GM12891 (cell line): ENCODE measurements at regions not wholly inside any gene's neighbourhood (a gene's known extent, or its start where the extent isn't known, plus 50 kb on each side); places are given as distances from the start of the nearest gene placed in this dataset.
A peak's percentile ranks its signal among the peaks of the same experiment; 100 is the strongest.
"Not testable (repeated sequence)": the region's sequence is repeated elsewhere in the genome, so short reads cannot be mapped to it uniquely, and the experiment has no call there.

Source experiments
- DNase-seq: peaks from one replicate; pipeline ENCODE4 v3.0.0; 2011; ENCODE audit warnings: low spot score; ENCODE audit not compliant: insufficient read length
- FAIRE-seq: peaks from 2 replicates; lab custom pipeline; 2011; peaks lifted over from hg19 to GRCh38; lab: Jason Lieb, UNC
- PAX5 ChIP-seq: IDR thresholded peaks from 2 replicates; pipeline ENCODE4 v1.6.1; 2011; ENCODE audit warnings: low read length, moderate library complexity, mild to moderate bottlenecking; ENCODE audit not compliant: insufficient read depth, severe bottlenecking
- POLR2A ChIP-seq: IDR thresholded peaks from 2 replicates; pipeline ENCODE4 v1.6.1; 2011; ENCODE audit warnings: low read depth, low read length, control low read depth
- POLR2AphosphoS5 ChIP-seq: IDR thresholded peaks from 2 replicates; pipeline ENCODE4 v1.6.1; 2011; ENCODE audit warnings: low read depth, low read length, control low read depth
- POU2F2 ChIP-seq: IDR thresholded peaks from 2 replicates; pipeline ENCODE4 v1.6.1; 2011; ENCODE audit warnings: low read depth, mild to moderate bottlenecking, control low read depth, low read length, moderate library complexity
- SPI1 ChIP-seq: IDR thresholded peaks from 2 replicates; pipeline ENCODE4 v1.6.1; 2011; ENCODE audit warnings: low read depth, low read length, control low read depth
- TAF1 ChIP-seq: IDR thresholded peaks from 2 replicates; pipeline ENCODE4 v1.6.1; 2011; ENCODE audit warnings: low read depth, low read length, control low read depth

- DNase-seq (no peak), FAIRE-seq (no peak)
- TF ChIP-seq PAX5 (no peak), TAF1 (no peak), POLR2A (no peak), SPI1 (no peak), POU2F2 (no peak), POLR2AphosphoS5 (no peak)
Measured at GRCh38 chr6:58073263-58073662, 755.8 kb downstream of the PRIM2 start.

GRCh38 chr6:58090067-58090466 is 772.6 kb downstream of the PRIM2 start:
- FAIRE-seq, DNase-seq: not testable (repeated sequence)

GRCh38 chr6:58097251-58097650 is 779.8 kb downstream of the PRIM2 start:
- DNase-seq, FAIRE-seq: not testable (repeated sequence)

GRCh38 chr6:58113960-58114359 is 796.5 kb downstream of the PRIM2 start:
- DNase-seq (no peak), FAIRE-seq (no peak)
- TF ChIP-seq POU2F2 (no peak), POLR2A (no peak), PAX5 (no peak), TAF1 (no peak), SPI1 (no peak), POLR2AphosphoS5 (no peak)

- FAIRE-seq, result not testable (repeated sequence)
Measured at GRCh38 chr6:58117162-58117561, 799.7 kb downstream of the PRIM2 start.

GRCh38 chr6:58121616-58122015 is 804.2 kb downstream of the PRIM2 start:
- FAIRE-seq, DNase-seq: not testable (repeated sequence)

More at GRCh38 chr6:58117162-58117561, 799.7 kb downstream of the PRIM2 start:
- DNase-seq, result not testable (repeated sequence)

- DNase-seq, FAIRE-seq: not testable (repeated sequence)
Measured at GRCh38 chr6:58123770-58124169, 806.3 kb downstream of the PRIM2 start.

GRCh38 chr6:58128549-58128948 is 811.1 kb downstream of the PRIM2 start:
- not testable (repeated sequence) for FAIRE-seq, DNase-seq

GRCh38 chr6:58129098-58129497 is 811.7 kb downstream of the PRIM2 start:
- not testable (repeated sequence) for FAIRE-seq, DNase-seq

GRCh38 chr6:58139746-58140145 is 822.3 kb downstream of the PRIM2 start:
- not testable (repeated sequence) for FAIRE-seq

GRCh38 chr6:58171025-58171424 is 853.6 kb downstream of the PRIM2 start:
- DNase-seq, FAIRE-seq: not testable (repeated sequence)

More at GRCh38 chr6:58139746-58140145, 822.3 kb downstream of the PRIM2 start:
- DNase-seq, result not testable (repeated sequence)

GRCh38 chr6:58181557-58182065 is 864.2 kb downstream of the PRIM2 start:
- peak; percentile 73 for FAIRE-seq
- not testable (repeated sequence) for DNase-seq

GRCh38 chr6:58185300-58185699 is 867.9 kb downstream of the PRIM2 start:
- not testable (repeated sequence) for DNase-seq, FAIRE-seq

- not testable (repeated sequence) for DNase-seq, FAIRE-seq
Measured at GRCh38 chr6:58193209-58193608, 875.8 kb downstream of the PRIM2 start.
